GM06990 (cell line): ENCODE measurements at regions not wholly inside any gene's neighbourhood (a gene's known extent, or its start where the extent isn't known, plus 50 kb on each side); places are given as distances from the start of the nearest gene placed in this dataset.

ENCODE experiments used
- DNase-seq: peaks from one replicate; pipeline ENCODE4 v3.0.0-alpha.2; 2011; ENCODE audit not compliant: insufficient read length; ENCODE audit errors: extremely low read depth
- H3K27me3 ChIP-seq: replicated peaks from 2 replicates; pipeline ENCODE4 v1.6.0; 2011; ENCODE audit warnings: low read length; ENCODE audit not compliant: control insufficient read depth, insufficient read depth
- H3K36me3 ChIP-seq: 2 replicates; pipeline ENCODE4 v1.5.1; 2011; ENCODE audit warnings: low read length; ENCODE audit not compliant: control insufficient read depth, insufficient read depth
- H3K4me3 ChIP-seq: replicated peaks from 2 replicates; pipeline ENCODE4 v1.5.1; 2011; ENCODE audit warnings: low read depth, mild to moderate bottlenecking, control low read depth, low read length
- CTCF ChIP-seq: IDR thresholded peaks from 2 replicates; pipeline ENCODE4 v1.5.1; 2011; ENCODE audit warnings: low read length, control low read depth, mild to moderate bottlenecking, inconsistent platforms; ENCODE audit not compliant: insufficient read depth, poor library complexity, severe bottlenecking

- H3K36me3 ChIP-seq, result no peaks in the 10 kb centered on the region
- H3K27me3 ChIP-seq, result no peaks in the 10 kb centered on the region
- H3K4me3 ChIP-seq, result no peak overlapping the region
- DNase-seq, result no peak
- TF ChIP-seq CTCF, result no peak
Observed at GRCh38 chr4:189784651-189785050, 156.0 kb upstream of the FRG1 start.

- DNase-seq, result no peak
- Histone ChIP-seq H3K4me3 (no peak overlapping the region), H3K27me3 (no peaks in the 10 kb centered on the region), H3K36me3 (no peaks in the 10 kb centered on the region)
- TF ChIP-seq CTCF, result no peak
Observed at GRCh38 chr4:189785257-189785656, 155.4 kb upstream of the FRG1 start.

- no peak for TF ChIP-seq CTCF
- no peaks in the 10 kb centered on the region for H3K36me3 ChIP-seq
- H3K27me3 ChIP-seq, result no peaks in the 10 kb centered on the region
- DNase-seq, result no peak
- no peak overlapping the region for H3K4me3 ChIP-seq
Observed at GRCh38 chr4:189786447-189786846, 154.2 kb upstream of the FRG1 start.

GRCh38 chr4:189787216-189788031, 153.2 kb upstream of the FRG1 start:
- no peak for DNase-seq
- Histone ChIP-seq H3K27me3 (no peaks in the 10 kb centered on the region), H3K4me3 (no peak overlapping the region), H3K36me3 (no peaks in the 10 kb centered on the region)
- TF ChIP-seq CTCF, result no peak

GRCh38 chr4:189792924-189793618, 147.6 kb upstream of the FRG1 start:
- no peak overlapping the region for H3K4me3 ChIP-seq
- peak; percentile 90 for TF ChIP-seq CTCF
- no peaks in the 10 kb centered on the region for H3K36me3 ChIP-seq
- peak; percentile 13 for DNase-seq
- no peaks in the 10 kb centered on the region for H3K27me3 ChIP-seq
